DMS153 treated with DMSO at 0.1 percent for 48 hours (cell line): ENCODE measurements at regions not wholly inside any gene's neighbourhood (a gene's known extent, or its start where the extent isn't known, plus 50 kb on each side); places are given as distances from the start of the nearest gene placed in this dataset.

Experiments
- DNase-seq: peaks from one replicate; lab custom pipeline; 2025; ENCODE audit not compliant: unreplicated experiment; lab: John Stamatoyannopoulos, UW

GRCh38 chr3:22453906-22454535, 703.0 kb upstream of the ZNF385D start:
- no peak for DNase-seq

- DNase-seq, result no peak
These were observed 719.0 kb upstream of the ZNF385D start for GRCh38 chr3:22469995-22470394.

GRCh38 chr3:22471557-22471956, 720.5 kb upstream of the ZNF385D start:
- DNase-seq, result no peak

GRCh38 chr3:22474706-22475445, 723.9 kb upstream of the ZNF385D start:
- no peak for DNase-seq

GRCh38 chr3:22475665-22476240, 724.7 kb upstream of the ZNF385D start:
- no peak for DNase-seq

GRCh38 chr3:22476976-22477375, 726.0 kb upstream of the ZNF385D start:
- DNase-seq, result no peak

GRCh38 chr3:22485954-22486353, 717.2 kb upstream of the UBE2E2 start:
- no peak for DNase-seq

GRCh38 chr3:22490747-22491146, 712.4 kb upstream of the UBE2E2 start:
- no peak for DNase-seq

GRCh38 chr3:22491344-22491743, 711.8 kb upstream of the UBE2E2 start:
- no peak for DNase-seq

- DNase-seq, result no peak
These were observed 710.8 kb upstream of the UBE2E2 start for GRCh38 chr3:22492342-22492741.

- DNase-seq, result no peak
These were observed 707.9 kb upstream of the UBE2E2 start for GRCh38 chr3:22495241-22495640.

GRCh38 chr3:22495791-22496190, 707.3 kb upstream of the UBE2E2 start:
- DNase-seq, result no peak

- DNase-seq, result no peak
These were observed 706.5 kb upstream of the UBE2E2 start for GRCh38 chr3:22496641-22497040.

GRCh38 chr3:22506871-22507270, 696.3 kb upstream of the UBE2E2 start:
- DNase-seq, result no peak

GRCh38 chr3:22507709-22508108, 695.4 kb upstream of the UBE2E2 start:
- DNase-seq, result no peak

- DNase-seq, result no peak
These were observed 679.2 kb upstream of the UBE2E2 start for GRCh38 chr3:22523925-22524324.

GRCh38 chr3:22526266-22526837, 676.8 kb upstream of the UBE2E2 start:
- no peak for DNase-seq

- no peak for DNase-seq
These were observed 666.6 kb upstream of the UBE2E2 start for GRCh38 chr3:22536541-22536940.

- DNase-seq, result no peak
These were observed 665.6 kb upstream of the UBE2E2 start for GRCh38 chr3:22537560-22537959.

GRCh38 chr3:22542311-22542710, 660.8 kb upstream of the UBE2E2 start:
- DNase-seq, result no peak

- DNase-seq, result peak; percentile 5
These were observed 647.2 kb upstream of the UBE2E2 start for GRCh38 chr3:22555753-22556435.

- DNase-seq, result no peak
These were observed 637.7 kb upstream of the UBE2E2 start for GRCh38 chr3:22565393-22565792.
